Esophagus muscularis mucosa (tissue), 4 donors: ENCODE measurements at regions not wholly inside any gene's neighbourhood (a gene's known extent, or its start where the extent isn't known, plus 50 kb on each side); places are given as distances from the start of the nearest gene placed in this dataset.

Source experiments
- EP300 ChIP-seq: sonication (generic); formaldehyde crosslinking; IDR thresholded peaks from one replicate; pipeline ENCODE4 v1.6.1; 2017; ENCODE audit warnings: antibody characterized with exemption
- POLR2A ChIP-seq: fragments of 450-650 bp; IDR thresholded peaks from one replicate; pipeline ENCODE4 v1.6.1; 2017; ENCODE audit warnings: antibody characterized with exemption, moderate library complexity, mild to moderate bottlenecking, low read depth
- TF ChIP-seq, protein P1 (sequence below), 3 experiments: fragments of 200-600 bp in 2 of 3; fragments of 450-650 bp in 1 of 3; sonication (generic) in 2 of 3; IDR thresholded peaks; one replicate each; pipeline ENCODE4 v1.5.1; 2017 to 2019; ENCODE audit warnings: antibody characterized with exemption in 3 of 3, mild to moderate bottlenecking in 2 of 3, moderate library complexity in 1 of 3

DNA sequence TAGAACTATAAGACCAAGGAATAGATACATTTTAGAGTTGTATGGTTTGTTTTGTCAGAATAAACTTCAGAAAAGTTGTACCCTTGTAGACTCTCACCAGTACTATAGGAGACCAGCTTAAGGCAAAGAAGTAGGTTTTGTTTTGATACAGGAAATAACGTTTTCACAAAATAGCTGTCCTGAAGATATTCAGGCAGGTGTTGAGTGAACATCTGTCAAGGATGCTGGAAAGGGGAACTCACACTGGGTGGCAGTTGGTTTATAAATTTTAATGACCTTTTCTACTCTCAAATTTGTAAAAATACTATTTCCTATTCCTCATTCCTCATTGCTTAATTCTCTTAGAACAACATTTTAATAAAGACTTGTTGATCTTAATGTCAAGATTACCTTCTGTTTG is 174.0 kb upstream of the MAN1A1 start:
- TF ChIP-seq, protein P1, sequence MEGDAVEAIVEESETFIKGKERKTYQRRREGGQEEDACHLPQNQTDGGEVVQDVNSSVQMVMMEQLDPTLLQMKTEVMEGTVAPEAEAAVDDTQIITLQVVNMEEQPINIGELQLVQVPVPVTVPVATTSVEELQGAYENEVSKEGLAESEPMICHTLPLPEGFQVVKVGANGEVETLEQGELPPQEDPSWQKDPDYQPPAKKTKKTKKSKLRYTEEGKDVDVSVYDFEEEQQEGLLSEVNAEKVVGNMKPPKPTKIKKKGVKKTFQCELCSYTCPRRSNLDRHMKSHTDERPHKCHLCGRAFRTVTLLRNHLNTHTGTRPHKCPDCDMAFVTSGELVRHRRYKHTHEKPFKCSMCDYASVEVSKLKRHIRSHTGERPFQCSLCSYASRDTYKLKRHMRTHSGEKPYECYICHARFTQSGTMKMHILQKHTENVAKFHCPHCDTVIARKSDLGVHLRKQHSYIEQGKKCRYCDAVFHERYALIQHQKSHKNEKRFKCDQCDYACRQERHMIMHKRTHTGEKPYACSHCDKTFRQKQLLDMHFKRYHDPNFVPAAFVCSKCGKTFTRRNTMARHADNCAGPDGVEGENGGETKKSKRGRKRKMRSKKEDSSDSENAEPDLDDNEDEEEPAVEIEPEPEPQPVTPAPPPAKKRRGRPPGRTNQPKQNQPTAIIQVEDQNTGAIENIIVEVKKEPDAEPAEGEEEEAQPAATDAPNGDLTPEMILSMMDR (IDR thresholded peaks at IDR 0.05), result no peak
- TF ChIP-seq POLR2A (no peak), EP300 (no peak)
